ENCODE measurements at regions not wholly inside any gene's neighbourhood (a gene's known extent, or its start where the extent isn't known, plus 50 kb on each side); places are given as distances from the start of the nearest gene placed in this dataset.

DNA sequence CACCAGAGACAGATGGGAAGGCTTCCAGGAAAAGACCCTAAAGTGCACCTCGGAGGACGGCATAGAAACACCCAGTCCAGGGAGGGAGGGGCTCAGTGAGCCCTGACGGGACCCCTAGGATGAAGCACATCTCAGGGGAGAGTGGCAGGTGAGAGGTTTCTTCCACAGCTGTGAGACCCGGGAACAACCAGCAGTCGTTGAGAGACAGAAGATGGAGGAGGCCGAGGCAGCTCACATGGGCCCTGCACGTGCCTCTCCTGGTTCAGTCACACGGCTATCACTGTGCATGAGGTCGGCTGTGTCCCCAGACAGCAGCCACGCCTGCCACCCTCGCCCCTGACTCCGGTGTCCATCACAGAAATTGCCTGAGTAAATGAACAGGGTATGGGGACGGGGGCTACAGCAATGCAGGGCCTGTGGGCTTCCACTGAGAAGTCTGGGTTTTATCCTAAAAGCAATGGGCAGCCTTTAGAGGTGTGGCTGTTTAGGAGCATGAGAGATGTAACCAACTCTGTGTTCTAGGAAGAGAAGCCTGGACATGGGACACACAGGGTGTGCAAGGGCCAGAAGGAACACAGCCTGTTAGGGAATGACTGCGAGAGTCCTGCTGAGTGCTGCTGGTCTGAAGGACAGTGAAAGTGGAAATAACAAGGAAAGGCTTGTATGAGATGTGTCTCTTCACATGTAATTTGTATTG, 102.0 kb downstream of the TMEM18 start:
- DNase-seq (ENCODE audit: low read depth in 2 of 2) = no peak

DNA sequence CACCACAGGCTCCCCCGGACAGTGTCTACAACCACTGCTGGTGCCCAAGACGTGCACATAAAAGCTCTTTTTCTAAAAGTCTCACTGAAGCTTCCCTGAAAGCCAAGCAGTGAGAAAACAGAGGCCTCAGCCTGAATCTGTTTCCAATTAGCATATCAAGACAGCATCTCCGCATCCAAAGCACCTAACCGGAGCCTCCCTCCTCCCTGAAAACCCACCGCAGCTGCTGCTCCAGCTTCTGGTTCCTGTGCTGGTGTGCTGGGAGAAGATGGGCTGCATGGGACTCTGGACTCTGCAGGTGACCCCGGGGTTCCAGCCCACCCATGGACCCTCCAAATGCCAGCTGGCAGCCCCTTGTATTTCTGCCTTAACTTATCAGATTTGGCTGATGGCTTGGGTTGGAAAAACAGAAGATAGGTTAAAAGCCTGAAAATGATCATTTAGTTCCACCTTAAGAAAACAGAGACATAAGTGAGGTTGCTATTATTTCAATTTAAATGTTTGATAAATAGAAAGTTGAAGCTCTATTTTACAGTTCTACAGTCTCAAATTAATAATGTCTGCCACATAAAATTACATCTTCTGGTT, 103.3 kb downstream of the TMEM18 start:
- DNase-seq (ENCODE audit: low read depth in 2 of 2) = no peak

DNA sequence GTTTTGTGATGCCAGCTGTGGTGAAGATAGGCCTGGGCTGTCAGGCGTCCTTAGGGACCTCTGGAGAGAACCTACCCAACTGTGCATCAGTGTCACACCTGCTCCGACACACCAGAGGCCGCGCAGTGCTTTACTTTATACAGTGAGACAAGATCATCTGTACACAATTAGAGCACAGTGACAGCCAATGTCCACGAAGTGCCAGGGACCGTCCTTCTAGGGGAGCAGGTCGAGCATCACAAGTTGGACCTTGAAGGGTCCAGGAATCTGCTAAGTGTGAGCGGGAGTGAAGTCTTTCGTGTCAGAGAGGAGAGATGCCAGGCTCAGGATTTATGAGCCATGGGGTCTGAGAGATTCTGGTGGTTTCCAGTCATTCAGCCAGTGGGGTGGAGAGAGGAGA, 104.2 kb downstream of the TMEM18 start:
- no peak for DNase-seq (ENCODE audit: low read depth in 2 of 2)

DNA sequence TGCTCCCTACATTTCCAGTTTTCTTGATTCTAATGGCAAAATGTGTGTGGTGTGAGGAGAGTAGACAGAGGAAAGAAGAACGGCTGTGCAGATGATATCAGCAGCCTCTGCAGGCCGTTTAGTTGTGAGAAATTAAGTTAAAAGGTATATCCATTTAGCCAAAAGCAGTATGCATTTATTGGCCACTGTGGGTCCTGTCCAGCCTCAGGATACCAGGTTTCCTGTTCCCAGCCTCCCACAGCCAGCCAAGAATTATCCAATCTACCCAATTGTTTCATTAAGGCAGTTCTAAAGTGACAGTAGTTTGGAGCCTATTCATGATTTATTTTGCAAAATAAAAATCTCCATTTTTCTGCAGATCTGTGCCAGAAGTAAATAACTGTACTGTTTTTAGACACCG, 107.5 kb downstream of the TMEM18 start:
- DNase-seq (ENCODE audit: low read depth in 2 of 2) = no peak

DNA sequence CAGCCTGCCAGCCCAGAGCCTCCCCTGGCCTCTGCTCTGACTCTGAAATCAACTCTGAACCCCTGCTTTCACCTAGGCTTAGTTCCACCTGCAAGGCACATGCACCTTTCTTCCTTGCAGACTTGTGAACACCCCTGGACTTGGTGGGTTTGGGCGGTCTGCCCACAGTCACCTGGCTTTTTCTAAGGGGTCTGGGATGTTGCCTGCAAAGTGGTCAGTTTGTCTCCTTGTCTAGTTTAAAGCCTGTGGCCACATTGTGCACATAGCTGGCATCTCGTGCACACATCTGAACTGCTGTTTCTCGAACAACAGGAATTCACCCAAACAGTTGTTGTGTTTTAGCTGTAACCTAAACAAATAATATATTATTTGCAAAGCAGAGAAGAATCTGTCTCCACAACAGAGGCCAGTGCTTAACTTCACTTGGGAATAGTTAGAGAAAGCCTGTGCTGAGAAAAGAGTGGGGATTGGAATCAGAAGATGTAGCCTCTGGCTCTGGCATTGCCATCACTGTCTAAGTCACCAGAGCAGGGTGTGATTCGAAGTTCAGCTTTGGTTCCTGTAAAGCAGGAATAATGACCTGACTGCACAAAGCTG, 108.5 kb downstream of the TMEM18 start:
- DNase-seq (ENCODE audit: low read depth in 2 of 2) = no peak

DNA sequence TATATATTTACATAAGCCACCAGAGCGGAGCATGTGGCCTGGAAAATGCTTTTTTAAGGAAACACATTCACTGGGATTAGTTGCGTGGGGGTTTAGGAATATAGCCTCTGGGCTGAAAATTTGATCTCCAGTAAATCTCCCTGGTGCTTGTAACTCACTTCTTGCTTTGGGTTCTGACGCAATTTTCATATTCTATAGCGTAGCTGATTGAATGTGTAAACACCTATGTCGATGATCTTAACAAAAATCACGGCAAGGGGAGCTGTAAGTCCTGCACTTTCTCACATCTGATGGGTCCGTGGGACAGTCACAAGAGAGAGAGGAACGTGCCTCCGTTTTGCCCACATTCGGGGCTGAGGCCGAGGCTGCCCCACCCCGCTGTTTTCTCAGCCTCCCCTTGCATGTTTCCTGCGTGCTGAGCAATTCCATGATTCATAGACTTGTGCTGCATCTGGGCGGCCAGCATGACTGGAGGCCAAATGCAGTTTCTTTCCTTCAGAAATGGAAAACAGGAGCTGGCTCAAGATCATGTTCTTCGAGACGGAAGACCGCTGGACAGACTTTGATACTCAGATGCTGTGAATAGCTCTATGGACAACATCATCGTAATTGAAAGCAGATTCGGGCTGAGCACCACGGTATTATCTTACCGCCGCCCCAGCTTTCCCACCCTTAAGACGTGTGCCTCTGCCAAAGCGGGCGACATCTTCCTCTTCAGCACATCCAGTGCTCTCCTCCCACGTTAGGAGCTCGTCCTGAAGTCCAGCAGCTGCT, 109.2 kb downstream of the TMEM18 start:
- no peak for DNase-seq (ENCODE audit: low read depth in 2 of 2)

DNA sequence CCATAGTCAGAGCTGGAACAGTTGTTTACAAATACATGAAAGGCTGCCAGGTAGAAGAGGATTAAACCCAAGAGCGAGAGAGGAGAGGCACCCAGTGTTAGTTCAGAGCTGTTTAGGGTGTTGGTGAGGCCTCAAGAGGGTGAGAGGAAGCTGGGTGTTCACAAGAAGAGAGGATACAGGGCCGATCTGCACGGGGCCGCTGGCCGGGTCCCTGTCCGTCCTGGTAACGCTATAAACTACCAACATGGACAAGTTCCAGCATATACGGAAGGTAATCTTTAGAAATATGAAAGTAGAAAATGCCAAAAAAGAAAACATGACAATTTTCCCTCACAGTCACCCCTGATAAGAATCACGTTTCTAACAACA, 109.7 kb downstream of the TMEM18 start:
- no peak for DNase-seq (ENCODE audit: low read depth in 2 of 2)

DNA sequence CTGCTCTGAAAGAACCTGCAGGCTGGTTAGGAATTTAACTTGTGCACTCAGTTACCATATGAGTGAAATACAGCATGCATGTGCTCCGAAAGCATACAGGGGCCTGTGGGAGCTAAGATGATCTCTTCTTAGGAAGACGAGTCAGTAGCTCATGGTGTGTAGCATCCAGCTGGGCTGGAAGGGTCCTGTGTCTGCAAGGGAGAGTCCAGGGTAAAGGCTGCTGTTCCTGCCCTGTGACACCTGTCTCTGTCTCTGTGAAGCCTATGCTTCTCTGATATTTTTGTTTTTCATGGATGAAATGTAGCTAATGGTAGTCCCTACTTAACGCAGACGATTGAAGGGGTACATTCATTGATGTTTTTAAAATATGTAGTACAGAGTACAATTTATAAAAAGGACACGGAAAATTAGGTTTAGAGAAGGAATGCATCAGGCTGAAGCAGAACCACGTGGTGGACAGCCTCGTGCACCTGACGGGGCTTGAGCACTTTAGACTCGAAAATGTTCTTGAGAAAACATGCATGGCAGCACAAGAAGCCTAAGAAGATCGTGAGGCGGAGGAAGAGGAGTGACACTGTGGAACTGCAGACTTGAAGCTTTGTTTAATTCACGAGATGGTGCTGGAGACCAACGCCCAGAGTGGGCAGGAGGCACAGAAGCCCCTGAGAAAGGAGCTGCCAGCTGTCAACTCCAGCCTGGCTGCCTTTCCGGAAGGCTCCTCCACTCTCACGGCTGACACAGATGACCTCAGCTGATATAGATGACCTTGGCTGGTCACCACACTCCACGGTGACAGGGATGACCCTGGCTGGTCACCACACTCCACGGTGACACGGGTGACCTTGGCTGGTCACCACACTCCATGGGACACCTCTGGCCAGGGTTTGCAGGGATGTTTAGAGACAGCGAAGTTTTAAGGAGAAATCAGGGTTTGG, 110.6 kb downstream of the TMEM18 start:
- DNase-seq (ENCODE audit: low read depth in 2 of 2) = no peak

DNA sequence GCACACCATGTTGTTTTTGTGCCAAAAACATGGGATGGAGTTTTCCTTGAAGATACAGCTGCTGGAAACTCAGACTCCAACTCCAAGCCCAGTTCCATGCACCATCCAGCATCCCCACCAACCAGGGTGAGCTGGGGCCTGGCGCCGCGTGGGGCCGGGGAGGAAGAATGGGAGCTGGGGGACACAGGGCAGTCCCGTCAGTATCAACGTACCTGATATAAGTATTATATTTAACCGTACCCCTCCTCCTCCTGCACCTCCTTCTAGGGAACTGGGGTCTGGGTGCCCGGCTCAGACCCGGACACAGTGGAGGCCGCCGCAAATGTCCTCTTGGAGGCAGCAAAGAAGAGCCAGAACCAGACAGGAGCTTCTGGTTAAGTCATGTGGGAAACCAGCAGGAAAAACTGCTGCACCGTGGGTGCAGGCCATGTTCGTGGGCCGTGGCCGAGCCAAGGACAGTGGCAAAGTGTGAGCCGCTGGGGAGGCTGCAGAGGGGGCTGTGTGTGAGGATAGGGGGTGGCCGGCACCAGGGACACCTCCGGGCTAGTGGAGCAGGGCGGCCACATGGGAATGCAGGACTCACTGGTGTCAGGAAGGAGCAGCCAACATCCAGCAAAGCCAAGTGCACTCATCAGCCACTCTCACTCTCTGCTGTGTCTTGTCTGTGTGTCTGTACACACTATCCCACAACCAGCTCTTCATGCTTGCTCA, 112.6 kb downstream of the TMEM18 start:
- DNase-seq (ENCODE audit: low read depth in 2 of 2) = no peak

DNA sequence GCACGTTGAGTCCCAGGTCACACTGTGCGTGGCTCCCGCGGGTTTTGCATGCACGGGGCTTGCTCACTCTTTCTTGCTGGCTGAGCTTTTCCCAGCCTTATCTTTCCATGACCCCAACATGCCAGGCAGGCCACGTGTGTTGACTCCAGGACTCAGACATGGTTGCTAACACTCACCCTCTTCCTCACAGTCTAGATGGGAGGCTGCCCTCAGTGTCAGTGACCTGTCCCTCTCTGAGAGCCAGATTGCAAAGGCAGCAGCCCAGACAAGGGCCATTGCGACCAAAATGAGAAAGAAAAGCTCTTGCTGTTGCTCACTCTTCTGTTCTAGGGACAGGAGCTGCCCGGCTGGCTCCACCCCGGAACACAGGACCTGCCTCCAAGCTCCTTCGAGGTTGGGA, 113.7 kb downstream of the TMEM18 start:
- no peak for DNase-seq (ENCODE audit: low read depth in 2 of 2)

DNA sequence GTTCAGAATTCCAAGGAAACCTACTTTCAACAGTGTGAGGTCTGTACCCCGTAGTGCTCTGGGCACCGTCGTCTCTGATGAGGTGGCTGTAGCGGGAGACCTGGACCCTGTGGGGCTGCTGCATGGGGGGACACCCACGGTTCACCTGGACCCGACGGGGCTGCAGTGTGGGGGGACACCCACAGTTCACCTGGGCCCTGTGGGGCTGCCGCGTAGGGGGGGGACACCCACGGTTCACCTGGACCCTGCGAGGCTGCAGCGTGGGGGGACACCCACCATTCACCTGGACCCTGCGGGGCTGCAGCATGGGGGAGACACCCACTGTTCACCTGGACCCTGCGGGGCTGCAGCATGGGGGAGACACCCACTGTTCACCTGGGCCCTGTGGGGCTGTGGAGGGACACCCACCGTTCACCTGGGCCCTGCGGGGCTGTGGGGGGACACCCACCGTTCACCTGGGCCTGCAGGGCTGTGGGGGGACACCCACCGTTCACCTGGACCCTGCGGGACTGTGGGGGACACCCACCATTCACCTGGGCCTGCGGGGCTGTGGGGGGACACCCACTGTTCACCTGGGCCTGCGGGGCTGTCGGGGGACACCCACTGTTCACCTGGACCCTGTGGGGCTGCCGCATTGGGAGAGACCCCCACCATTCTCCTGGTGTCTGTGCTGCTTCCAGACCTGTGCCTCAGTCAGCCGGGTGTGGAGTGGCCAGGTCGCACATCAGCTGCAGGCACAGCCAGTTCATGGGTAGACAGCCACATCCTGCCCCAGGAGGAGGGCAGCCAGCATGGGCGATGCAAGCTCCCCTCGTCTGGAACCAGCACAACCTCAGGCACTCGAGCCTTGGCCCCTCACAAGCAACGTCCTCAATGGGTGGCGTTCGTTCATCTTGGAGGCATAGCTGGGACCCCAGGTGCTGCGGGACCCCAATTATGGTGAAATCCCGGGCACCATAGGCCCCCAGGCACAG, 114.5 kb downstream of the TMEM18 start:
- no peak for DNase-seq (ENCODE audit: low read depth in 2 of 2)

DNA sequence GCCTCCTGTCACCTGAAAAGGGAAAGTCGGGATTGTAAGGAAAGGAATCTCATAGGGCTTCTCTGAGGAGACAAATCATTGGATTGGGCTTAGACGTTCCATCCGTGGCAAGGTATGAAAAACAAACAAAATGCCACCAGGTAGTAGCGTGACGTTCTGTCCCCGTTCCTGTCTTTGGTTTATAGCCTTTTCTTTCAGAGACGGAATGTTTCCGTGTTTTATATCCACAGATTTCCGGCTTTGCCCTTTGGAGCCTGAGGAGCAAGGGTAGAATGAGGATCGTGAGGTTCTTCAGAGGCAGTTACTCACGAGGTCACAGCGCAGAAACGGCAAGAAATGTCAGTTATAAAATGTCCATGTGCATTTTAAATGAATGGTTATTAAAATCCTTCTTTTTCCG, 118.3 kb downstream of the TMEM18 start:
- no peak for DNase-seq (ENCODE audit: low read depth in 2 of 2)

DNA sequence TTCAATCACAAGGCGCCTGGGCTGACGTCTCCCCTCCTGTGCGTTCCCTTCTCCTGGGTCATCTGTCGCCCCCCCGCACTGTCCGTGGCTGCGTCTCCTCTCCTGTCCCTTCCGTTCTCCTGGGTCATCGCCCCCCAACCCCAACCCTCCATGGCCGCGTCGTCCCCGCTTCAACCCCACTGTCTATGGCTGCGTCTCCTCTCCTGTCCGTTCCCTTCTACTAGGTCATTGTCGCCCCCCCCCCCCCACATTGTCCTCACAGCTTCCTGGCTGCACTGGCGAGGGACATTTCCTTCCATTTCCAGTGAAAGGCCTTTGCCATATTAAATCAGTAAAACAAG, 118.9 kb downstream of the TMEM18 start:
- DNase-seq (ENCODE audit: low read depth in 2 of 2) = no peak

DNA sequence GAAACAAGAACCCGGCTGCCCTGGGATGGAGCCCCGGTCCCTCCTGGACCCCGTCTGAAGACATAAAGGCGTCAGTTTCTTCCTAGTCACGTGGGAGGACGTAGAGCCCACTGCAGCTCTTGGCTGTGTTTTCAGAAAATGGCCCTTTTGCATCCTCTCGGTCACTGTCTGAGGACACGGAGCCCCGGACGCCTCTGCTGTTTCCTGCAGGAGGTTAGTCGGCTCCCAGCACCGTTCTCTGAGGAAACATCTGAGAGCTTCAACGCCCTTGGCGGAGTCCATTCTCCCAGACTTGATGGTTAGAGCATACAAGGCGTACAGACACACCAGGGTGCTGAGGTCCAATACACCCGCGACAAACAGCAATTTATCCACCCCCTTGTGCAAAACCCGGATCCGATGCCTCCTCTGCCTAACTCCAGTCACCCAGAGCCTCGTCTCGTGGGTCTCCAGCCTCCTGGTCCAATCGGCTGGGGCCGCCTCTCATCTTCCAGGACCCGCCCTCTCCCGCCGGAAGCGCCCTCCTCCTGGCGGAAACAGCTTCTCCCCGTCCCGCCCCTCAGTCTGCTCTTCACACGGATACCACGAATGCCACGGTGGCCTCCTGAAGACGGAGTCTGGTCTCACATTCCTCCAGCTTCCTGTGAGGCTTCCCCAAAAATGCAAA, 119.4 kb downstream of the TMEM18 start:
- no peak for DNase-seq (ENCODE audit: low read depth in 2 of 2)

DNA sequence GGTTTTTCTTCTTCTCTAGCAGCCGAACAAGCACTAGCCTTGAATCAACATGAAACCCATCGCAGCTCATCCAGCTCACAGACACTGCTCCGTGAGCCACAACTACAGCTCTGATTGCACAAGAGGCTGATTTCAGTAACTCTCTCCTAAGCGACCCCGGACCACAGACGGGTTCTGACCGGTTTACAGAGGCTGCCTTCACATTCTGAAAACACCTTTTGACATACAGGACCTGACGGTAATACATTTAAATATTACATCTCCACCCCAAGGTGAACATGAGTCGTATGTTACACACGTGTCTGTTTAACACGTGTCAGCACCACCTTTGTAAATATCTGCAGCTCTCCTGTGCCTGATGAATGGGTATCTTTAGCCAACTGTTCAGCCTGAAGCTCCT, 120.7 kb downstream of the TMEM18 start:
- no peak for DNase-seq (ENCODE audit: low read depth in 2 of 2)

DNA sequence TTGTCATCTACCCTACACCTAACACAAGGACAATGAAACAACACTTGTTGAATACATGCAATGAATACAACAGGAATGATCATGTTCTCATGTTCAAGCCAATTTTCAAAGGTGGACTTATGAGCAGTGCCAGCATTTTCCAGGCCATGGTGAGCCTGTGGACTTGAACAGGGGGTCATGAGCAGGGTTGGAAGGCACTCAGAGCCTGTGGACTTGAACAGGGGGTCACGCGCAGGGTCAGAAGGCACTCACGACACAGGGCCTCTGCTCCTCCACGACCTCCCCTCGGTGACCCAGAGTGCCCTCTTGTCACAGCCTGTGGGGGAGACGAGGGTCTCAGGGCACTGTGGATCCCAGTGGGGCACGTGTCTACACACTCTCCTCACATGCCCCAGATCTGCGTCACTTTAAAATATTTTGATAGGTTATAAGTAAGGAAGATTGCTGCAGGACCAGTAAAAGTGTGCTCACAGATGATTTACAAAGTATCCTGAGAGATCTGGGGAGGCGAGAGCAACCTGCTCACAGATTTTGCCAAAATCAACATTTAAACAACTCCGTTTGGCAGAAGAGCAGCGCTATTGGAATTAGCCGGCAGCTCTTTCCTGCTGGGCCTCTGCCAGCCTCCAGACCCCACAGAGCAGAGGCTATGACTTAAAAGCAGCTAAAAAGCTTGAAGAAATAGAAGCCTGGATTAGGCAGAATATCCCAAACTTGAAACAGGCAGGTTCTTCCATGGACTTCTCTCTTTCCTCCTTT, 121.9 kb downstream of the TMEM18 start:
- DNase-seq (ENCODE audit: low read depth in 2 of 2) = no peak

DNA sequence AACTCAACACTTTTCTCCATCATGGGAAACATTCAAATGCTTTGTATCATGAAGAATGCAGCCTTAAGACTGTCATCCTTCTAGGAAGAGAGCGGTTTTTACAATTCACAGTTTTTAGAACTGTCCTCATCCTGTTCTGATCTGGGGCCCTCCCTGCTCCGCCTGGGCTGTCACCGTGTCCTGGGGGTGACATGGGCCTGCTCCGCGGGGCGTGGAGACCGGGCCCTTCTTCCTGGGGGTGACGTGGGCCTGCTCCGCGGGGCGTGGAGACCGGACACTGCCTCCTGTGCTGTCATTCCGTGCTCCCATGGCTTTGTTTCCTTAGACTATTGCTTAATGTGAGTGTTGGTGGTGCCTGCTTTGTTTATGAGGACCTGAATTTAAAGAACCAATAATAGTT, 122.8 kb downstream of the TMEM18 start:
- no peak for DNase-seq (ENCODE audit: low read depth in 2 of 2)

DNA sequence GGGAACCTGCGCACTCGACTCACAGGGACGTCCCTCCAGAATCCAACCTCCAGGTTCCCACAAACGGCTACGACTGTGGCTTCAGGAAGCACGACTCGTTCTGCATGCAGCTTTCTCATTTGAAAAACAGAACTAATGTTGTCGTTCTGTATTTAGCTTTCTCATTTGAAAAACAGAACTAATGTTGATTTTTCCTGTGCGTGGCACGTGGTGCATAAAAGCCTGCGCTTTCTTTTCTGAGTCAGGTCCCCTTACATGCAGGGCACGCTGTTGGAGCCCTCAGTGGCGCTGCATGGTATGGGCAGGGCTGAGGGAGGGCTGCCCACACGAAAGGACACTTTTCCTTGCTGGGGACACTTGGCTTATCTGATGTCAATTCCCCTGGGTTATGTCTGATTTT, 124.3 kb downstream of the TMEM18 start:
- no peak for DNase-seq (ENCODE audit: low read depth in 2 of 2)

DNA sequence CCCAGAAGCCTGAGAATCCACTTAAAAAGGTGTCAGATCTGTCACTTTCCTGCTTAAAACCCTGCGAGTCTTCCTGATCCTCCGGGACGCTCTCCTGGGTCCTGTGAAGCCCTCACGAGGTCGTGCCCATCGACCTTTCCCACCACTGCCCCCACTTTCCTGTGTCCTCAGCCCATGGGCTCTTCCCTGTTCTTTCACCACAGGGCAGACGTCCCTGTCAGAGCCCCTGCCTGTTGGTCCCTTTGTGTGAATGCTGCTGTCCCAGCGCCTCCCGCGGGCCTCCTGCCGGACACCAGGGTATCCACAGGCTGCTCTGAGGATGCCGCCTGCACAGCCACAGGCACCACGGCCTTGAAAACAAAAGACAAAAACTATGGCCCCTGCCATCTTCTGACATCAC, 125.6 kb downstream of the TMEM18 start:
- no peak for DNase-seq (ENCODE audit: low read depth in 2 of 2)
